OCI-LY7 (cell line): ENCODE measurements at regions not wholly inside any gene's neighbourhood (a gene's known extent, or its start where the extent isn't known, plus 50 kb on each side); places are given as distances from the start of the nearest gene placed in this dataset.

ENCODE experiments used
- CTCF ChIP-seq: fragments of 200-600 bp; sonication (generic); conservative IDR thresholded peaks from 2 replicates; pipeline ENCODE4 v1.5.1; 2014; ENCODE audit warnings: mild to moderate bottlenecking, antibody characterized with exemption, low read length, moderate library complexity, mixed read lengths
- EZH2phosphoT487 ChIP-seq: fragments of 200-600 bp; sonication (generic); IDR thresholded peaks from 2 replicates; pipeline ENCODE4 v1.6.1; 2018; ENCODE audit warnings: low read depth, borderline replicate concordance, mild to moderate bottlenecking, mixed run types, antibody characterized with exemption, low read length, moderate library complexity, mixed read lengths

GRCh38 chr4:60033826-60034225, 1166.3 kb upstream of the ADGRL3 start:
- TF ChIP-seq CTCF, result no peak
- TF ChIP-seq EZH2phosphoT487, result no peak
